ENCODE measurements at regions not wholly inside any gene's neighbourhood (a gene's known extent, or its start where the extent isn't known, plus 50 kb on each side); places are given as distances from the start of the nearest gene placed in this dataset.
"Not testable (repeated sequence)": the region's sequence is repeated elsewhere in the genome, so short reads cannot be mapped to it uniquely, and the experiment has no call there.

GRCh38 chr17:77826132-77826873, 132.2 kb upstream of the TNRC6C start:
- DNase-seq: no peak

- DNase-seq: no peak
These were observed 131.5 kb upstream of the TNRC6C start for GRCh38 chr17:77827039-77827438.

GRCh38 chr17:77827511-77827910, 131.0 kb upstream of the TNRC6C start:
- no peak for DNase-seq

GRCh38 chr17:77828749-77829539, 129.6 kb upstream of the TNRC6C start:
- DNase-seq: no peak

- peak; percentile 64 for DNase-seq
These were observed 128.4 kb upstream of the TNRC6C start for GRCh38 chr17:77829843-77830799.

- DNase-seq: no peak
These were observed 127.6 kb upstream of the TNRC6C start for GRCh38 chr17:77830816-77831473.

GRCh38 chr17:77831474-77832179, 126.9 kb upstream of the TNRC6C start:
- no peak for DNase-seq

- DNase-seq: no peak
These were observed 126.3 kb upstream of the TNRC6C start for GRCh38 chr17:77832180-77832560.

- no peak for DNase-seq
These were observed 124.7 kb upstream of the TNRC6C start for GRCh38 chr17:77833769-77834168.

GRCh38 chr17:77834170-77835115, 124.1 kb upstream of the TNRC6C start:
- DNase-seq: peak; percentile 61

- DNase-seq: no peak
These were observed 121.9 kb upstream of the TNRC6C start for GRCh38 chr17:77836557-77837041.

- DNase-seq: not testable (repeated sequence)
These were observed 121.4 kb upstream of the TNRC6C start for GRCh38 chr17:77837072-77837471.

GRCh38 chr17:77837917-77838316, 120.6 kb upstream of the TNRC6C start:
- DNase-seq: no peak

- DNase-seq: no peak
These were observed 119.5 kb upstream of the TNRC6C start for GRCh38 chr17:77838748-77839697.

GRCh38 chr17:77839698-77840512, 118.6 kb upstream of the TNRC6C start:
- no peak for DNase-seq

GRCh38 chr17:77840513-77841165, 117.9 kb upstream of the TNRC6C start:
- DNase-seq: no peak

Data from occipital lobe (tissue), 1 donor.